ENCODE measurements at regions not wholly inside any gene's neighbourhood (a gene's known extent, or its start where the extent isn't known, plus 50 kb on each side); places are given as distances from the start of the nearest gene placed in this dataset.

GRCh38 chr3:120502116-120502515, 51.3 kb upstream of the FSTL1 start:
- H3K9me2 ChIP-seq (ENCODE audit: insufficient read depth) = no peaks in the 10 kb centered on the region
- H4K20me1 ChIP-seq (ENCODE audit: insufficient read depth) = no peaks in the 10 kb centered on the region
- no peaks in the 10 kb centered on the region for H3K27me3 ChIP-seq (ENCODE audit: insufficient read depth, low read length)
- peaks cover 0 to 4% of the 10 kb centered on the region in 2 experiments; a peak in 1 of 4 replicates for H3K4me1 ChIP-seq (ENCODE audit: control insufficient read depth in 1 of 2, insufficient read depth in 2 of 2, low read length in 2 of 2)
- H3K4me2 ChIP-seq (ENCODE audit: low read length) = no peak overlapping the region
- ATAC-seq (no peak), DNase-seq (ENCODE audit: low read depth, low spot score) (no peak)
- no peak overlapping the region for H3K4me3 ChIP-seq (replicated peaks in 1 of 2; ENCODE audit: low read depth in 1 of 2, low read length in 2 of 2)
- no peak overlapping the region for H3K27ac ChIP-seq (ENCODE audit: low read depth, low read length)
- RAD21 ChIA-PET (ENCODE audit: low non-redundant PET in 1 of 2, low total read pairs in 2 of 2, uncharacterized antibody in 2 of 2, unreplicated experiment in 2 of 2) = no interaction called here
- POLR2A ChIA-PET = no interaction called here
- intact Hi-C loops (cut with micrococcal nuclease) = no loop called here
- CTCF ChIA-PET = no interaction called here
- no peak for TF ChIP-seq YY1 (IDR thresholded peaks at IDR 0.05; ENCODE audit: extremely low read depth, insufficient replicate concordance, low read depth, low read length)
- TF ChIP-seq TCF7L2 (IDR thresholded peaks at IDR 0.05; ENCODE audit: borderline replicate concordance, extremely low read depth, insufficient read depth, insufficient read length) = no peak
- no peak for TF ChIP-seq REST (IDR thresholded peaks at IDR 0.05; ENCODE audit: low read depth)
- TF ChIP-seq JUND (IDR thresholded peaks at IDR 0.05) = no peak
- no peak for TF ChIP-seq SP1 (IDR thresholded peaks at IDR 0.05; ENCODE audit: low read depth)
- TF ChIP-seq SIN3A (IDR thresholded peaks at IDR 0.05; ENCODE audit: low read depth) = no peak
- TF ChIP-seq ZNF274 (IDR thresholded peaks at IDR 0.05; ENCODE audit: low read depth, low read length) = no peak
- TF ChIP-seq POLR2A (IDR thresholded peaks at IDR 0.05; ENCODE audit: borderline replicate concordance, extremely low read depth, insufficient read depth, insufficient read length) = no peak
- no peak for TF ChIP-seq SRF (IDR thresholded peaks at IDR 0.05; ENCODE audit: low read depth)
- no peak for TF ChIP-seq POLR2AphosphoS5 (IDR thresholded peaks at IDR 0.05; ENCODE audit: low read depth, low read length)
- TF ChIP-seq ZFX (IDR thresholded peaks at IDR 0.05) = no peak
- no peak for TF ChIP-seq CEBPB (IDR thresholded peaks at IDR 0.05; ENCODE audit: low read depth)
- TF ChIP-seq MAX (IDR thresholded peaks at IDR 0.05) = no peak
- TF ChIP-seq FOSL1 (IDR thresholded peaks at IDR 0.05; ENCODE audit: low read depth) = no peak
- TF ChIP-seq ZBTB33 (IDR thresholded peaks at IDR 0.05; ENCODE audit: extremely low read depth, insufficient replicate concordance, low read length) = no peak
- TF ChIP-seq RAD21 (IDR thresholded peaks at IDR 0.05; ENCODE audit: low read depth) = no peak
- TF ChIP-seq ATF3 (IDR thresholded peaks at IDR 0.05) = no peak
- no peak for TF ChIP-seq CBX3 (IDR thresholded peaks at IDR 0.05; ENCODE audit: low read depth)
- no peak for TF ChIP-seq EZH2phosphoT487 (IDR thresholded peaks at IDR 0.05; ENCODE audit: borderline replicate concordance)
- H2AFZ ChIP-seq (ENCODE audit: low read depth, low read length, poor library complexity, severe bottlenecking) = no peak overlapping the region
- no peaks in the 10 kb centered on the region for H3K36me3 ChIP-seq (ENCODE audit: control insufficient read depth in 1 of 2, insufficient read depth in 2 of 2, low read length in 2 of 2)
- no TSS peak for BruUV-seq (replicated peaks)
- H3K9ac ChIP-seq (ENCODE audit: low read length) = no peak overlapping the region
- H3K9me3 ChIP-seq (ENCODE audit: control insufficient read depth in 1 of 2, insufficient read depth in 1 of 2, low read depth in 1 of 2, low read length in 2 of 2) = no peaks in the 10 kb centered on the region
- no peaks in the 10 kb centered on the region for H3K79me2 ChIP-seq (ENCODE audit: insufficient read depth, low read length)

Measured in HCT116 (cell line).